GM19455 (cell line): ENCODE measurements at regions not wholly inside any gene's neighbourhood (a gene's known extent, or its start where the extent isn't known, plus 50 kb on each side); places are given as distances from the start of the nearest gene placed in this dataset.
"Not testable (repeated sequence)": the region's sequence is repeated elsewhere in the genome, so short reads cannot be mapped to it uniquely, and the experiment has no call there.

Experiments used
- ATAC-seq: cut with Tn5 transposase; IDR thresholded peaks from one replicate; pipeline ENCODE4 v1.9.1; 2021; ENCODE audit not compliant: unreplicated experiment

GRCh38 chr13:83498045-83498444 is 384.2 kb downstream of the SLITRK1 start:
- no peak for ATAC-seq

- no peak for ATAC-seq
Measured at GRCh38 chr13:83496501-83496900, 385.8 kb downstream of the SLITRK1 start.

GRCh38 chr13:83485101-83485500 is 397.2 kb downstream of the SLITRK1 start:
- ATAC-seq: no peak

DNA sequence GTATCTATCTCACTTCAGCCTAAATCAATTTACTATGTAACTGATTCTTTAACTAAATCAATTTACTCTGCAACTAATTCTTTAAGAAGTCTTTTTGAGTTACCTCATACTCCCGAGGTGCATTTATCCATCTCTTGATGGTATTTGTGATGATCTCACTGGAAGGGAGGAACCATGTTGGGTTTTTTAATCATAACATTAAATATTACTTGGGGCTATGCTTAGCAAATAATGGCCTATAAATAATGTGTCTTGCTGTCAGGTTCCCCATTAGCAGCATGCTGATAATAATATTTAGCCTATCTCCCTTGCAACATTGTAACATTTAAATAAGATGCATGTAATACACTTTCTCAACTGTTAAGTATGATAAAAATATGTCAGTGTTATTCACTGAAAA is 411.3 kb downstream of the SLITRK1 start:
- ATAC-seq: no peak

GRCh38 chr13:83470133-83470797 is 412.0 kb downstream of the SLITRK1 start:
- no peak for ATAC-seq

GRCh38 chr13:83453723-83454122 is 428.6 kb downstream of the SLITRK1 start:
- no peak for ATAC-seq

- ATAC-seq: no peak
Measured at GRCh38 chr13:83453300-83453699, 429.0 kb downstream of the SLITRK1 start.

- no peak for ATAC-seq
Measured at GRCh38 chr13:83452292-83452950, 429.9 kb downstream of the SLITRK1 start.

- no peak for ATAC-seq
Measured at GRCh38 chr13:83450591-83450990, 431.7 kb downstream of the SLITRK1 start.

DNA sequence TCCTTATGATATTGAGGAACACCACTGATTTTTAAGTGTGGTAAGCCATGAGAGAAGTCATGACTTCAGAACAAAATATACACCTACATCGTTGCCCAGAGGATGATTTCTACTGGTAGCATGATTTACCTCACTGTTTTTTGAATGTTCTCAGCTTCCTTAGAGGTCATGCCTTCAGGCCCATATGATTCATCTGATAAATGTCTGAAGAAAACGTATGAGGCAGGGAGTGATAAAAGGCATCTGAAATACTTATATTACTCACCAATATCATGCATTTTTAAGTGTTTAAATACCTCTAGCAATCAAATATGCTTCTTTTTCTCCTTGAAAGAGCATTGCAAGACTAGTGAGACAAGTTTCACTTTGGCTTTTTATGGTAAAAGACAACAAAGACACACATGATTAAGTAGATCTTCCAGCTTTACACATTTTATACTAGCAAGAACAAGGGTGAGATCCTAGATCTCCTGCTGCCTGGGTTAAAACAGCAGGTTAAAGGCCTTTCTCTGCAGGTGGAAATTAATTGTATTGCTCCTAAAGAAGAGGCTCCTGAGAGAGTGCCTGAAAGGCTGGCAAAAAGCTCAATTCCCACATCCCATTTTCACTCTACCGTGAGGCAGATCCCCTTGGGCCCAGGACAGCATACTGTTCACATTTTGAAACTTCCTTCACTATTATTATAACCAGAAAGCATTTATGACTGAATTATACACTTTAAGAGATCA is 432.4 kb downstream of the SLITRK1 start:
- ATAC-seq: no peak

GRCh38 chr13:83440465-83440864 is 441.8 kb downstream of the SLITRK1 start:
- ATAC-seq: no peak

DNA sequence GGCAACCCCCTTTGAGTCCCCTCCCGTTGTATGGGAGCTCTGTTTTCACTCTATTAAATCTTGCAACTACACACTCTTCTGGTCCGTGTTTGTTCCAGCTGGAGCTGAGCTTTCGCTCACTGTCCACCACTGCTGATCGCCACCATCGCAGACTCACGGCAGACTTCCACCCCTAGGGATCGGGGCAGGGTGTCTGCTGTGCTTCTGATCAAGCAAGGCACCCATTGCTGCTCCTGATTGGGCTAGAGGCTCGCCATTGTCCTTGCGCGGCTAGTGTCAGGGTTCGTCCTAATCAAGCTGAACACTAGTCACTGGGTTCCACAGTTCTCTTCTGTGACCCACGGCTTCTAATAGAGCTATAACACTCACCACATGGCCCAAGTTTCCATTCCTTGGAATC is 442.8 kb downstream of the SLITRK1 start:
- ATAC-seq: not testable (repeated sequence)

DNA sequence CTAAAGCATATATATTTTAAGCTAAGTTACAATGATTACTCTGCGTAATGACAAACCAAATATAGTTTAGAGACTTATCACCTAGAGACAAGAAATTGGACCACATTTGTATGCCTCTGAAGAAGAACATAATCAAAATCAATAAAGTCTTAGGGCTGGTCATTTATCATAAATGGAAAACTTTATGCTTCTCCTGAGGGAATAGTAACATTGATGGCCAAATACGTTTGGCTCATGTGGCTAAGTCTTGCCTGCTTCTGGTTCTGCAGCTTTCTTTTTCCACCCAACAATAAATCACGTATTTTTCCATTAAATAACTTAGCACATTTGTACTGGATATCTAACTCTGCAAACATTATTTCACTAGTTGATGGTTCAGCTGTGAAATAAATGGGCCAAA is 458.4 kb downstream of the SLITRK1 start:
- no peak for ATAC-seq

GRCh38 chr13:83423381-83423780 is 458.9 kb downstream of the SLITRK1 start:
- ATAC-seq: no peak

- ATAC-seq: no peak
Measured at GRCh38 chr13:83414393-83414792, 467.9 kb downstream of the SLITRK1 start.

GRCh38 chr13:83386609-83387008 is 495.7 kb downstream of the SLITRK1 start:
- no peak for ATAC-seq

- no peak for ATAC-seq
Measured at GRCh38 chr13:83378908-83379307, 503.4 kb downstream of the SLITRK1 start.

DNA sequence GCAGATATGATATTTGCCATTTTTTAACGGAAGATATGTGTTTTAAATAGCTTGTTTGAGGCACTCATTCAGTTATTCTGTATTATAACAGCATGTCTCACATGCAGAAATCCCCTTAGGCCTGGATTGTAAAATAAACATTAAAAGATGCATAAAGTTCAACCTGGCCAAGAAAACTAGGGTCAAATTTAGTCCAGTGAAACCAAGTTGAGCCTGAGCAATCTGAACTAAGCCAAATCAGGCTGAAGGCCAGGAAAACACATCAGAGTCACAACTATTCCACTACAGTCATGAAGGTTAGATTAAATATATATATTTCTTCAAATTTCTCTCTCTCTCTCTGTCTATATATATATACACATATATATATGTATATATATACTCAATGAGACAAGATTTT is 504.8 kb downstream of the SLITRK1 start:
- no peak for ATAC-seq

GRCh38 chr13:83372786-83373185 is 509.5 kb downstream of the SLITRK1 start:
- no peak for ATAC-seq

DNA sequence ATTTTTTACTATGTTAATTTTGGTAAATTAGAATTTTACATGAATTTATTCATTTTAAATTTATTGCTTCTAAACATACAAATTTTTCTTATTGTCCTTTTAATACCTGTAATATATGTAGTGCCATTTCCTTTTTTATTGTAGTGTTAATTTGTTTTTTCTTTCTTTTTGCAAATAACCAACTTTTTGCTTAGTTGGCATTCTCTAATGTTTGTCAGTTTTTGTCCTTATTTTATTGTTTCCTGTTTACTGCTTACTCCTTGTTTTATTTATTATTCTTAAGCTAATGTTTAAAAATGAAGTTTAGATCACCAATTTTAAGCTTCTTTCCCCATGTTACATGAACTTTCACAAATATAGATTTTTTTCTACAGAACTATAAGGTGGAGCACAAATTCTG is 516.6 kb downstream of the SLITRK1 start:
- no peak for ATAC-seq

DNA sequence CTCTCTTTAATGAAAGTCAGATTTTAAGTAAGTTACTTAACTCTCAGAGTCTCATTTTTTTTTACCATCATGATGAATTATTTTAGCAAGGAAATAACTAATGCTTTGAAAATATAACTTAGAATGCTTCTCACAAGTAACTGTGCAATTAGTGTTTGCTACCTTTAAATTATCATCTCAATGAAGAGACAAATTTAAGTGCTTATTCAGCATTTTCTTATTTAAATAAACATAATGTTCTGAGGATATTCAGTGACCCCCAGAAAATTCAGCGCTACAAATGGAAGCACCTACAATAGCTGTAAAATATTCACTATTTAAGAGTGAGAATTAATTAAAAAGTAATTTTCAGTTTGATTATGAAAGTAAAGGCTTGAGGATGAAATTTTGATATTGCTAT is 527.2 kb downstream of the SLITRK1 start:
- no peak for ATAC-seq

- ATAC-seq: no peak
Measured at GRCh38 chr13:83352391-83352790, 529.9 kb downstream of the SLITRK1 start.
